GM18505 (cell line): ENCODE measurements at regions not wholly inside any gene's neighbourhood (a gene's known extent, or its start where the extent isn't known, plus 50 kb on each side); places are given as distances from the start of the nearest gene placed in this dataset.
"Not testable (repeated sequence)": the region's sequence is repeated elsewhere in the genome, so short reads cannot be mapped to it uniquely, and the experiment has no call there.

Experiments
- ATAC-seq: cut with Tn5 transposase; IDR thresholded peaks from one replicate; pipeline ENCODE4 v1.9.1; 2021; ENCODE audit not compliant: unreplicated experiment
- POLR2A ChIP-seq: IDR thresholded peaks from 4 replicates; pipeline ENCODE4 v1.6.1; 2011; ENCODE audit warnings: borderline replicate concordance; ENCODE audit not compliant: insufficient read depth, insufficient read length; ENCODE audit errors: extremely low read depth

- no peak for ATAC-seq
- TF ChIP-seq POLR2A = no peak
Measured at GRCh38 chr3:20573175-20573574, 387.2 kb upstream of the SGO1 start.

- no peak for TF ChIP-seq POLR2A
- ATAC-seq = no peak
Measured at GRCh38 chr3:20572473-20572872, 386.5 kb upstream of the SGO1 start.

- ATAC-seq = no peak
- TF ChIP-seq POLR2A = no peak
Measured at GRCh38 chr3:20569310-20569709, 383.3 kb upstream of the SGO1 start.

GRCh38 chr3:20564966-20565365 lies 379.0 kb upstream of the SGO1 start:
- ATAC-seq = no peak
- TF ChIP-seq POLR2A = no peak

GRCh38 chr3:20563985-20564384 lies 378.0 kb upstream of the SGO1 start:
- no peak for TF ChIP-seq POLR2A
- ATAC-seq = no peak

- no peak for ATAC-seq
- no peak for TF ChIP-seq POLR2A
Measured at GRCh38 chr3:20563251-20563650, 377.2 kb upstream of the SGO1 start.

GRCh38 chr3:20561166-20561565 lies 375.2 kb upstream of the SGO1 start:
- no peak for ATAC-seq
- no peak for TF ChIP-seq POLR2A

GRCh38 chr3:20560446-20560845 lies 374.4 kb upstream of the SGO1 start:
- not testable (repeated sequence) for ATAC-seq

- no peak for ATAC-seq
- TF ChIP-seq POLR2A = no peak
Measured at GRCh38 chr3:20558161-20558560, 372.2 kb upstream of the SGO1 start.

GRCh38 chr3:20556661-20557060 lies 370.7 kb upstream of the SGO1 start:
- TF ChIP-seq POLR2A = no peak
- no peak for ATAC-seq

- TF ChIP-seq POLR2A = no peak
- no peak for ATAC-seq
Measured at GRCh38 chr3:20552605-20553275, 366.7 kb upstream of the SGO1 start.

- ATAC-seq = not testable (repeated sequence)
Measured at GRCh38 chr3:20547361-20548269, 361.6 kb upstream of the SGO1 start.

- TF ChIP-seq POLR2A = no peak
- ATAC-seq = no peak
Measured at GRCh38 chr3:20546636-20547035, 360.6 kb upstream of the SGO1 start.

- no peak for TF ChIP-seq POLR2A
- ATAC-seq = no peak
Measured at GRCh38 chr3:20543535-20544226, 357.7 kb upstream of the SGO1 start.
